MM.1S (cell line): ENCODE measurements at regions not wholly inside any gene's neighbourhood (a gene's known extent, or its start where the extent isn't known, plus 50 kb on each side); places are given as distances from the start of the nearest gene placed in this dataset.

ENCODE experiments used
- DNase-seq: peaks from one replicate; pipeline ENCODE4 v3.0.0-alpha.2; 2015
- H2AFZ ChIP-seq: fragments of 300-600 bp; sonication (generic); 2 replicates; pipeline ENCODE4 v1.6.0; 2016; ENCODE audit warnings: antibody characterized with exemption, low read length
- H3F3A ChIP-seq: fragments of 300-600 bp; sonication (generic); 2 replicates; pipeline ENCODE4 v1.6.1; 2016; ENCODE audit warnings: mild to moderate bottlenecking, antibody characterized with exemption, low read length, moderate library complexity, mixed read lengths; ENCODE audit not compliant: insufficient read depth
- H3K27ac ChIP-seq: fragments of 300-600 bp; sonication (generic); 2 replicates; pipeline ENCODE4 v1.5.1; 2016; ENCODE audit warnings: mild to moderate bottlenecking, low read length
- H3K27me3 ChIP-seq: fragments of 300-600 bp; sonication (generic); replicated peaks from 2 replicates; pipeline ENCODE4 v1.6.0; 2016; ENCODE audit warnings: low read length; ENCODE audit not compliant: insufficient read depth
- H3K36me3 ChIP-seq: fragments of 300-600 bp; sonication (generic); replicated peaks from 2 replicates; pipeline ENCODE4 v1.6.1; 2016; ENCODE audit warnings: mild to moderate bottlenecking, low read length, mixed read lengths; ENCODE audit not compliant: insufficient read depth
- H3K4me1 ChIP-seq: fragments of 300-600 bp; sonication (generic); 2 replicates; pipeline ENCODE4 v1.6.1; 2016; ENCODE audit warnings: low read length, mixed read lengths
- H3K4me2 ChIP-seq: fragments of 300-600 bp; sonication (generic); 2 replicates; pipeline ENCODE4 v1.6.0; 2016; ENCODE audit warnings: low read depth, low read length
- H3K4me3 ChIP-seq: fragments of 300-600 bp; sonication (generic); 2 replicates; pipeline ENCODE4 v1.5.1; 2016; ENCODE audit warnings: low read length, mixed read lengths
- H3K79me2 ChIP-seq: fragments of 300-600 bp; sonication (generic); 2 replicates; pipeline ENCODE4 v1.6.1; 2016; ENCODE audit warnings: mixed run types, low read length, mixed read lengths
- H3K9ac ChIP-seq: fragments of 300-600 bp; sonication (generic); 2 replicates; pipeline ENCODE4 v1.6.1; 2016; ENCODE audit warnings: low read length, mixed read lengths
- H3K9me2 ChIP-seq: fragments of 300-600 bp; sonication (generic); replicated peaks from 2 replicates; pipeline ENCODE4 v1.6.1; 2016; ENCODE audit warnings: mild to moderate bottlenecking, low read length, mixed read lengths; ENCODE audit not compliant: insufficient read depth
- H3K9me3 ChIP-seq: fragments of 300-600 bp; sonication (generic); replicated peaks from 2 replicates; pipeline ENCODE4 v1.6.1; 2016; ENCODE audit warnings: mild to moderate bottlenecking, low read length, mixed read lengths; ENCODE audit not compliant: insufficient read depth
- H4K20me1 ChIP-seq: fragments of 300-600 bp; sonication (generic); 2 replicates; pipeline ENCODE4 v1.6.1; 2016; ENCODE audit warnings: mild to moderate bottlenecking, low read length, moderate library complexity, mixed read lengths; ENCODE audit not compliant: insufficient read depth
- EZH2 ChIP-seq: fragments of 300-600 bp; sonication (generic); optimal IDR thresholded peaks from 2 replicates; pipeline ENCODE3; 2017; ENCODE audit warnings: low read depth, mild to moderate bottlenecking, antibody characterized with exemption, low read length, mixed read lengths
- EZH2phosphoT487 ChIP-seq: fragments of 300-600 bp; sonication (generic); IDR thresholded peaks from 2 replicates; pipeline ENCODE4 v1.6.1; 2018; ENCODE audit warnings: antibody characterized with exemption, low read length
- TF ChIP-seq, protein P1 (sequence below): fragments of 300-600 bp; sonication (generic); IDR thresholded peaks from 2 replicates; pipeline ENCODE4 v1.5.1; 2016; ENCODE audit warnings: antibody characterized with exemption, low read length, mixed read lengths

DNA sequence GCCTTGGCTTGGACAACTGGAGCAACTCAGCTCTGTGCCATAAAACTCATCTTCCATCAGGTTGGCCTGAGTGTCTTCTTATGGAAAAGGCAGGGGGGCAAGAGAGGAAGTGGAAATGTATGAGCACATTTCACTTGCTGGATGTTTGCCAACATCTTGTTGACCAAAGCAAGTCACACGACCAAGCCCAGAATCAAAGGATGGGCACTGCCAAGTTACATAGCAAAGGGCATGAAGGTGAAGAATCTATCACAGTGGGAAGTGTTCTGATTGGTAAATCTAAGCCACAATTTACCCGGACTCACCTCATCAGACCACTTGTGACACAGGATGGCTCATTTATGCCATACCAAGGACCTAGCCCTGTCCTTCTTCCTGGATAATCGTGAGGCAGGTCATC lies 310.5 kb upstream of the IRX5 start:
- Histone ChIP-seq H3K27me3 (no peaks in the 10 kb centered on the region), H3K4me1 (no peaks in the 10 kb centered on the region), H3K4me3 (no peak overlapping the region), H3K9me2 (no peaks in the 10 kb centered on the region), H2AFZ (no peak overlapping the region), H3K79me2 (no peaks in the 10 kb centered on the region), H4K20me1 (no peaks in the 10 kb centered on the region), H3K9me3 (no peaks in the 10 kb centered on the region), H3K36me3 (no peaks in the 10 kb centered on the region), H3K27ac (no peak overlapping the region), H3F3A (no peaks in the 10 kb centered on the region), H3K4me2 (no peak overlapping the region), H3K9ac (no peak overlapping the region)
- DNase-seq, result no peak
- TF ChIP-seq EZH2phosphoT487, result no peak
- no peak for TF ChIP-seq EZH2
- TF ChIP-seq, protein P1, sequence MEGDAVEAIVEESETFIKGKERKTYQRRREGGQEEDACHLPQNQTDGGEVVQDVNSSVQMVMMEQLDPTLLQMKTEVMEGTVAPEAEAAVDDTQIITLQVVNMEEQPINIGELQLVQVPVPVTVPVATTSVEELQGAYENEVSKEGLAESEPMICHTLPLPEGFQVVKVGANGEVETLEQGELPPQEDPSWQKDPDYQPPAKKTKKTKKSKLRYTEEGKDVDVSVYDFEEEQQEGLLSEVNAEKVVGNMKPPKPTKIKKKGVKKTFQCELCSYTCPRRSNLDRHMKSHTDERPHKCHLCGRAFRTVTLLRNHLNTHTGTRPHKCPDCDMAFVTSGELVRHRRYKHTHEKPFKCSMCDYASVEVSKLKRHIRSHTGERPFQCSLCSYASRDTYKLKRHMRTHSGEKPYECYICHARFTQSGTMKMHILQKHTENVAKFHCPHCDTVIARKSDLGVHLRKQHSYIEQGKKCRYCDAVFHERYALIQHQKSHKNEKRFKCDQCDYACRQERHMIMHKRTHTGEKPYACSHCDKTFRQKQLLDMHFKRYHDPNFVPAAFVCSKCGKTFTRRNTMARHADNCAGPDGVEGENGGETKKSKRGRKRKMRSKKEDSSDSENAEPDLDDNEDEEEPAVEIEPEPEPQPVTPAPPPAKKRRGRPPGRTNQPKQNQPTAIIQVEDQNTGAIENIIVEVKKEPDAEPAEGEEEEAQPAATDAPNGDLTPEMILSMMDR, result no peak

DNA sequence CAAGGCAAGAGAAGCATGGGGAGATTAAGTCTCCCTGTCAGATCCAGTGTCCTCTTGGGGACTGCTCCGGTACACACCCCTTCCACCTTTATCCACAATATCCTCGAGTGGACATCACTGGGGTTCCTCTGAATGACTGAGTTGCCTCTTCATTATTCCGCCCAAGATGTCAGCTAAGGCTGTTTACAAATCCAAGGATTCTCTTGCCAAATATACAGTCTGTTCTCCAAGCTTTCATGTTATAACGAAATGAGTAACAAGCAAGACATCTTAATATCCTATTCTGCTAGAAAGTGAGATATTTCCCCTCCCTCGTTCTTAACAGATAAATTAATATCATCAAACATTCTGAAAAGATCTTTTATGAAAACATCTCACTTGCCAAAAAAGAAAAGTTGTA lies 314.1 kb upstream of the IRX5 start:
- Histone ChIP-seq H3K4me3 (no peak overlapping the region), H3K27ac (no peak overlapping the region), H3K9ac (no peak overlapping the region), H3K36me3 (no peaks in the 10 kb centered on the region), H3K9me2 (no peaks in the 10 kb centered on the region), H3K27me3 (no peaks in the 10 kb centered on the region), H4K20me1 (no peaks in the 10 kb centered on the region), H3K4me1 (no peaks in the 10 kb centered on the region), H3K79me2 (no peaks in the 10 kb centered on the region), H3F3A (no peaks in the 10 kb centered on the region), H3K9me3 (no peaks in the 10 kb centered on the region), H3K4me2 (no peak overlapping the region), H2AFZ (no peak overlapping the region)
- TF ChIP-seq EZH2phosphoT487 (no peak), EZH2 (no peak)
- TF ChIP-seq, protein P1, result no peak
- no peak for DNase-seq

DNA sequence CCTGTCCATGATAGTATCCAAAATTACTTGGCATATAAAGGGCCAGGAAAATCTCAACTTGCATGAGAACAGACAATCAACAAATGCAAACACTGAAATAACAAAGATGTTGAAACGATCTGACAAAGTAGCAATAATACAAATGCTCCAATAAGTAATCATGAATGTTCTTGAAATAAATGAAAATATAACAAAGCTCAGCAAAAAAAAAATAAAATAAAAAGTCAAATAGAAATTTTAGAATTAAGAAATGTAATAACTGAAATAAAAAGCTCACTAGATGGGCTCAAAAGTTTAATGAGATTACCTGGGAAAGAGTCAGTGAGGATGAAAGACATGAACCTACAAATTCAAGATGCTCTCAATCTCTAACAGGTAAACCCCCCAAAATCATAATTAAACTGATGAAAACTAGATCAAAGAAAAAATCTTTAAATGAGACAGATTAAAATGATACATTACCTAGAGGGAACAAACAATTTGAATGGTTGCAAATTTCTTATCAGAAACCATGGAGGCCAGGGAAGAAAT lies 319.0 kb upstream of the IRX3 start:
- Histone ChIP-seq H3K4me2 (no peak overlapping the region), H3K79me2 (no peaks in the 10 kb centered on the region), H2AFZ (no peak overlapping the region), H3K36me3 (no peaks in the 10 kb centered on the region), H3K27ac (no peak overlapping the region), H4K20me1 (no peaks in the 10 kb centered on the region), H3K9me3 (no peaks in the 10 kb centered on the region), H3K9me2 (no peaks in the 10 kb centered on the region), H3K4me3 (no peak overlapping the region), H3K9ac (no peak overlapping the region), H3K4me1 (no peaks in the 10 kb centered on the region), H3F3A (no peaks in the 10 kb centered on the region), H3K27me3 (no peaks in the 10 kb centered on the region)
- no peak for DNase-seq
- TF ChIP-seq EZH2phosphoT487 (no peak), EZH2 (no peak)
- TF ChIP-seq, protein P1, result no peak
